ENCODE measurements at regions not wholly inside any gene's neighbourhood (a gene's known extent, or its start where the extent isn't known, plus 50 kb on each side); places are given as distances from the start of the nearest gene placed in this dataset.

GRCh38 chr5:146944019-146944418 is 65.5 kb upstream of the PPP2R2B start:
- no peak for ATAC-seq
- Histone ChIP-seq H3K36me3 (ENCODE audit: control insufficient read depth in 1 of 2, insufficient read depth in 2 of 2, low read length in 2 of 2) (no peaks in the 10 kb centered on the region), H4K20me1 (ENCODE audit: insufficient read depth) (no peaks in the 10 kb centered on the region), H2AFZ (ENCODE audit: low read depth, low read length, poor library complexity, severe bottlenecking) (no peak overlapping the region), H3K9ac (ENCODE audit: low read length) (no peak overlapping the region), H3K4me1 (ENCODE audit: control insufficient read depth in 1 of 2, insufficient read depth in 2 of 2, low read length in 2 of 2) (no peaks in the 10 kb centered on the region), H3K9me2 (ENCODE audit: insufficient read depth) (no peaks in the 10 kb centered on the region), H3K4me2 (ENCODE audit: low read length) (no peak overlapping the region), H3K4me3 (replicated peaks in 1 of 2; ENCODE audit: low read depth in 1 of 2, low read length in 2 of 2) (no peak overlapping the region), H3K9me3 (ENCODE audit: control insufficient read depth in 1 of 2, insufficient read depth in 1 of 2, low read depth in 1 of 2, low read length in 2 of 2) (no peaks in the 10 kb centered on the region), H3K27me3 (ENCODE audit: insufficient read depth, low read length) (no peaks in the 10 kb centered on the region), H3K79me2 (ENCODE audit: insufficient read depth, low read length) (no peaks in the 10 kb centered on the region), H3K27ac (ENCODE audit: low read depth, low read length) (no peak overlapping the region)
- no TSS peak for BruUV-seq (replicated peaks)
- intact Hi-C loops (cut with micrococcal nuclease) = no loop called here
- POLR2A ChIA-PET = no interaction called here
- CTCF ChIA-PET = no interaction called here
- DNase-seq (ENCODE audit: low read depth, low spot score) = no peak
- TF ChIP-seq REST (IDR thresholded peaks at IDR 0.05; ENCODE audit: low read depth) (no peak), CEBPB (IDR thresholded peaks at IDR 0.05; ENCODE audit: low read depth) (no peak), ZNF274 (IDR thresholded peaks at IDR 0.05; ENCODE audit: low read depth, low read length) (no peak), ZFX (IDR thresholded peaks at IDR 0.05) (no peak), RAD21 (IDR thresholded peaks at IDR 0.05; ENCODE audit: low read depth) (no peak), ATF3 (IDR thresholded peaks at IDR 0.05) (no peak), MAX (IDR thresholded peaks at IDR 0.05) (no peak), EGR1 (IDR thresholded peaks at IDR 0.05; ENCODE audit: low read depth) (no peak)
- RAD21 ChIA-PET (ENCODE audit: low non-redundant PET in 1 of 2, low total read pairs in 2 of 2, uncharacterized antibody in 2 of 2, unreplicated experiment in 2 of 2) = no interaction called here
